ENCODE measurements at regions not wholly inside any gene's neighbourhood (a gene's known extent, or its start where the extent isn't known, plus 50 kb on each side); places are given as distances from the start of the nearest gene placed in this dataset.
"Not testable (repeated sequence)": the region's sequence is repeated elsewhere in the genome, so short reads cannot be mapped to it uniquely, and the experiment has no call there.

DNA sequence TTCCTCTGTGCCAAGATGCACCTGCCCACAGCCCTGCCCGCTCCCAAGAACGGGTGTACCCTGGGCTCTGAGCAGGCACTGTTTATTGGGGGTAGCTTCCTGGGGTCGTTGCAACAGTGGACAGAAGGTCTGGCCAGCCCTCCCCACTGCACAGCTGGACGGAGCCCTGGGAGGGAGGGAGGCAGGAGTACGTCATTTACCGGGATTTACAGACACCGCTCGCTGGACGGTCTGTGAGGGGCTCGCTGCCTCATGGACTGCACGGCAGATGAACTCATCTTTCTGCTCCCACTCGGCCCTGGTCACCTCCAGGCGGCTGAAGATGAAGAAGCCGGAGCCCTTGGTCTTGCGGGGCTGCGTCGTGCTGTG is 195.2 kb downstream of the TMEM121 start:
- TF ChIP-seq, protein P1, sequence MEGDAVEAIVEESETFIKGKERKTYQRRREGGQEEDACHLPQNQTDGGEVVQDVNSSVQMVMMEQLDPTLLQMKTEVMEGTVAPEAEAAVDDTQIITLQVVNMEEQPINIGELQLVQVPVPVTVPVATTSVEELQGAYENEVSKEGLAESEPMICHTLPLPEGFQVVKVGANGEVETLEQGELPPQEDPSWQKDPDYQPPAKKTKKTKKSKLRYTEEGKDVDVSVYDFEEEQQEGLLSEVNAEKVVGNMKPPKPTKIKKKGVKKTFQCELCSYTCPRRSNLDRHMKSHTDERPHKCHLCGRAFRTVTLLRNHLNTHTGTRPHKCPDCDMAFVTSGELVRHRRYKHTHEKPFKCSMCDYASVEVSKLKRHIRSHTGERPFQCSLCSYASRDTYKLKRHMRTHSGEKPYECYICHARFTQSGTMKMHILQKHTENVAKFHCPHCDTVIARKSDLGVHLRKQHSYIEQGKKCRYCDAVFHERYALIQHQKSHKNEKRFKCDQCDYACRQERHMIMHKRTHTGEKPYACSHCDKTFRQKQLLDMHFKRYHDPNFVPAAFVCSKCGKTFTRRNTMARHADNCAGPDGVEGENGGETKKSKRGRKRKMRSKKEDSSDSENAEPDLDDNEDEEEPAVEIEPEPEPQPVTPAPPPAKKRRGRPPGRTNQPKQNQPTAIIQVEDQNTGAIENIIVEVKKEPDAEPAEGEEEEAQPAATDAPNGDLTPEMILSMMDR (IDR thresholded peaks at IDR 0.05) = not testable (repeated sequence)
- not testable (repeated sequence) for TF ChIP-seq POLR2A (IDR thresholded peaks at IDR 0.05); POLR2AphosphoS5 (IDR thresholded peaks at IDR 0.05); EP300 (IDR thresholded peaks at IDR 0.05; ENCODE audit: low read depth)
